ENCODE measurements at regions not wholly inside any gene's neighbourhood (a gene's known extent, or its start where the extent isn't known, plus 50 kb on each side); places are given as distances from the start of the nearest gene placed in this dataset.

- no peak for TF ChIP-seq CTCF (conservative IDR thresholded peaks at IDR 0.05; ENCODE audit: low read depth, low read length)
- TF ChIP-seq EZH2 (IDR thresholded peaks at IDR 0.05; ENCODE audit: borderline replicate concordance, low read depth, low read length, poor library complexity, severe bottlenecking), result no peak
These were observed 54.5 kb upstream of the LRIG1 start for GRCh38 chr3:66555214-66555844.
